SU-DHL-6 (cell line): ENCODE measurements at regions not wholly inside any gene's neighbourhood (a gene's known extent, or its start where the extent isn't known, plus 50 kb on each side); places are given as distances from the start of the nearest gene placed in this dataset.

ENCODE experiments used
- CTCF ChIP-seq: fragments of 200-600 bp; sonication (generic); IDR thresholded peaks from one replicate; pipeline ENCODE4 v1.5.1; 2017; ENCODE audit warnings: antibody characterized with exemption, mild to moderate bottlenecking, low read length, moderate library complexity; ENCODE audit not compliant: insufficient read depth, poor library complexity, severe bottlenecking
- EZH2phosphoT487 ChIP-seq: fragments of 200-600 bp; sonication (generic), shearing (Covaris generic); conservative IDR thresholded peaks from 2 replicates; pipeline ENCODE4 v1.6.1; 2018; ENCODE audit warnings: mild to moderate bottlenecking, antibody characterized with exemption, low read length, moderate library complexity, mixed read lengths

GRCh38 chr1:105533996-105534395, 1522.5 kb upstream of the PRMT6 start:
- TF ChIP-seq CTCF (no peak), EZH2phosphoT487 (no peak)
